Fibroblast of pulmonary artery (primary cell): ENCODE measurements at regions not wholly inside any gene's neighbourhood (a gene's known extent, or its start where the extent isn't known, plus 50 kb on each side); places are given as distances from the start of the nearest gene placed in this dataset.

ENCODE experiments used
- DNase-seq: peaks from one replicate; pipeline ENCODE4 v3.0.0-alpha.2; 2010; ENCODE audit warnings: low read depth
- H3K4me3 ChIP-seq: replicated peaks from 2 replicates; pipeline ENCODE4 v1.5.1; 2011; ENCODE audit warnings: low read depth, mild to moderate bottlenecking, control low read depth, low read length, moderate library complexity
- CTCF ChIP-seq: IDR thresholded peaks from 2 replicates; pipeline ENCODE4 v1.5.1; 2011; ENCODE audit warnings: mild to moderate bottlenecking, control low read depth, low read length, inconsistent platforms; ENCODE audit errors: missing control alignments

DNA sequence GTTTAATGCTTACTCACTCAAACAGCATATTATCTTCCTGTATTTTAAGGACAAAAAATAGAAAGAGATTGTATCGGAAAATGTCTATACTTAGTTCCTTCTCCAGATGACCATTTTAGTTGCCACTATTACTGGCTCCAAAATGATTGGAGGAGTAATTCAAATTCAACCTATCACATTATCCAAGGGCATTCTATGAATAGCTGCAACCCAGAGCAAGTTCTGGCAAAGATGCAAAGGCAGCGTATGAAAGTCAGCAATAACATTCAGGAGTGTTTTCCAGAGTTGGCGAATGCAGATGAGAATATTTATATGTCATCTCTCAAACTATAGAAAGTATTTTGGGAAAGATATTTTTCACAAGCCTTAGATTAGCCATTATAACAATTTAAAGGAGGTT is 389.8 kb upstream of the ADGRL2 start:
- TF ChIP-seq CTCF, result no peak
- H3K4me3 ChIP-seq, result no peak overlapping the region
- no peak for DNase-seq

GRCh38 chr1:81410351-81410750 is 390.4 kb upstream of the ADGRL2 start:
- DNase-seq, result no peak
- no peak for TF ChIP-seq CTCF
- H3K4me3 ChIP-seq, result no peak overlapping the region

GRCh38 chr1:81409780-81410274 is 390.9 kb upstream of the ADGRL2 start:
- H3K4me3 ChIP-seq, result no peak overlapping the region
- TF ChIP-seq CTCF, result no peak
- no peak for DNase-seq

DNA sequence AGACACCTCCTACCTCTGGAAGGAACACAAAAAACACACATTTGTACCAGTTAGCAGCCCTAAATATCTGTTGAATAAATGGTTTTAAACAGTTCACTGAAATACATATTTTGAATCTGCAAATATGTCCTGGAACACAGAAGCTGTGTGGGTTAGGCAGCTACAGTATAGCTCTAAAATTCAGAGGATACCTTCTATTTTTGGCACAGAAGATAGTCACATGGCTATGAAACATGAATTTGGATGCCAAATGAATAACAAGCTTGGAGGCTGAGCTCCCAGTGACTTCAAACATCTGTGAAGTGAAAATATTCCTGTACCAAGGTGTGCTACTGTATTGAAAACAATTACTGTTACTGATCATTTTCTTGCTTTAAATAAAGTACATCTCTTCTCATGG is 391.5 kb upstream of the ADGRL2 start:
- TF ChIP-seq CTCF, result no peak
- no peak for DNase-seq
- no peak overlapping the region for H3K4me3 ChIP-seq

- TF ChIP-seq CTCF, result no peak
- H3K4me3 ChIP-seq, result no peak overlapping the region
- DNase-seq, result no peak
Measured at GRCh38 chr1:81408419-81408818, 392.3 kb upstream of the ADGRL2 start.

- H3K4me3 ChIP-seq, result no peak overlapping the region
- TF ChIP-seq CTCF, result no peak
- DNase-seq, result no peak
Measured at GRCh38 chr1:81407000-81407821, 393.5 kb upstream of the ADGRL2 start.
